ENCODE measurements at regions not wholly inside any gene's neighbourhood (a gene's known extent, or its start where the extent isn't known, plus 50 kb on each side); places are given as distances from the start of the nearest gene placed in this dataset.
"Not testable (repeated sequence)": the region's sequence is repeated elsewhere in the genome, so short reads cannot be mapped to it uniquely, and the experiment has no call there.

GRCh38 chr2:34529965-34530364 is 930.9 kb upstream of the FAM98A start:
- TF ChIP-seq CTCF (IDR thresholded peaks at IDR 0.05; ENCODE audit: unreplicated experiment in 3 of 3): no peak
- no peaks in the 10 kb centered on the region for H3K9me3 Mint-ChIP-seq

GRCh38 chr2:34523958-34524514 is 924.9 kb upstream of the FAM98A start:
- H3K4me3 Mint-ChIP-seq: no peak overlapping the region
- H3K27me3 Mint-ChIP-seq (ENCODE audit: low read depth): no peaks in the 10 kb centered on the region
- H3K27ac Mint-ChIP-seq: no peak overlapping the region
- H3K36me3 Mint-ChIP-seq (ENCODE audit: low read depth): no peaks in the 10 kb centered on the region
- TF ChIP-seq CTCF (IDR thresholded peaks at IDR 0.05; ENCODE audit: unreplicated experiment in 3 of 3): no peak
- no peaks in the 10 kb centered on the region for H3K4me1 Mint-ChIP-seq
- peaks cover 9% of the 10 kb centered on the region for H3K9me3 Mint-ChIP-seq

More at GRCh38 chr2:34529965-34530364, 930.9 kb upstream of the FAM98A start:
- Mint-ChIP-seq H3K4me1 (no peaks in the 10 kb centered on the region), H3K27me3 (ENCODE audit: low read depth) (no peaks in the 10 kb centered on the region), H3K27ac (no peak overlapping the region), H3K4me3 (no peak overlapping the region), H3K36me3 (ENCODE audit: low read depth) (no peaks in the 10 kb centered on the region)

DNA sequence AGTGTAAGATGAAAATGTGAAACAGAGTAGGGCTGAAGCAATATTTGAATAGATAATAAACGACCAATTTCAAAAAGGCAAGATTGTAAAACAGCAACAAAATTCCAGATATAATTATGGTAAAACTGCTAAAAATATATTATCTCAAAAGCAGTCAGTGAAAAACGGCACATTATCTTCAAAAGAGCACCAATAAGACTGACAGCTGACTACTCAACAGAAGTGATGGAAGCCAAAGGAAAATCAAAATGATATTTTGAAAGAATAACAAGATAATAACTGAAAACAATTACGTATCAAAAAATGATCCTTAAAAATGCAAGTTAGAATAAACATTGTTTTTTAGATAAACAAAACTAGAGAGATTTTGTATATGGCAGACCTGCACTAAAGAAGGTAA is 920.6 kb upstream of the FAM98A start:
- Mint-ChIP-seq H3K27ac (no peak overlapping the region), H3K27me3 (ENCODE audit: low read depth) (no peaks in the 10 kb centered on the region), H3K4me1 (no peaks in the 10 kb centered on the region)

DNA sequence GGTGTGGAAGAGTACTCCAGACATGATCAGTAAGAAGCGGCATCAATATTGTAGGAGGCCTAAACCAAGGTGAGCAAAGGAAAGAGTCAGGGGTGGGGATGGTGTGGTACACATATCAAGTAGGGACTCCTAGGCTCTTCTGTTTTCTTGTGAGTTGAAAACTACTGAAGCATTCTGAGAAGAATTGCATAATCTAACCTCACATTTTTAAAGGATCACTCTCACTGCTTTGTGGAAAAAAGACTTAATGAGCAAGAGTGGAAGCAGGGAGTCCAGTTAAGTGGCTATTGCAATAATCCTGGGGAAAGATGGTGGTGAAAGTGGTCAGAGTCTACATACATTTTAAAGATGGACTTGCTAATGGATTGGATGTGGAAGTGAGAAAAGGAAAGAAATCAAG is 899.5 kb upstream of the FAM98A start:
- H3K27me3 Mint-ChIP-seq (ENCODE audit: low read depth): no peaks in the 10 kb centered on the region
- no peak overlapping the region for H3K4me3 Mint-ChIP-seq
- TF ChIP-seq CTCF (IDR thresholded peaks at IDR 0.05; ENCODE audit: unreplicated experiment in 3 of 3): no peak
- no peaks in the 10 kb centered on the region for H3K36me3 Mint-ChIP-seq (ENCODE audit: low read depth)
- no peaks in the 10 kb centered on the region for H3K4me1 Mint-ChIP-seq
- H3K9me3 Mint-ChIP-seq: no peaks in the 10 kb centered on the region
- no peak overlapping the region for H3K27ac Mint-ChIP-seq

More for the DNA sequence above, 920.6 kb upstream of the FAM98A start:
- H3K9me3 Mint-ChIP-seq: peaks cover 14% of the 10 kb centered on the region
- H3K4me3 Mint-ChIP-seq: no peak overlapping the region
- H3K36me3 Mint-ChIP-seq (ENCODE audit: low read depth): no peaks in the 10 kb centered on the region
- TF ChIP-seq CTCF (IDR thresholded peaks at IDR 0.05; ENCODE audit: unreplicated experiment in 3 of 3): no peak

DNA sequence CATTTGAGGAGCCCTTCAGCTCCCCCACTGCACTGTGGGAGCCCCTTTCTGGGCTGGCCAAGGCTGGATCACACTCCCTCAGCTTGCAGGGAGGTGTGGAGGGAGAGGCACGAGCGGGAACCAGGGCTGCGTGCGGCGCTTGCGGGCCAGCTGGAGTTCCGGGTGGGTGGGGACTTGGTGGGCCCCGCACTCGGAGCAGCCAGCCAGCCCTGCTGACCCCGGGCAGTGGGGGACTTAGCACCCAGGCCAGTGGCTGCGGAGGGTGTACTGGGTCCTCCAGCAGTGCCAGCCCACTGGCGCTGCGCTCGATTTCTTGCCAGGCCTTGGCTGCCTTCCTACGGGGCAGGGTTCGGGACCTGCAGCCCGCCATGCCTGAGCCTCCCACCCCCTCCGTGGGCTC is 895.1 kb upstream of the FAM98A start:
- H3K27me3 Mint-ChIP-seq (ENCODE audit: low read depth); H3K4me3 Mint-ChIP-seq; H3K9me3 Mint-ChIP-seq; H3K36me3 Mint-ChIP-seq (ENCODE audit: low read depth); H3K27ac Mint-ChIP-seq; H3K4me1 Mint-ChIP-seq: not testable (repeated sequence)

GRCh38 chr2:34492561-34493455 is 893.7 kb upstream of the FAM98A start:
- no peaks in the 10 kb centered on the region for H3K36me3 Mint-ChIP-seq (ENCODE audit: low read depth)
- TF ChIP-seq CTCF (IDR thresholded peaks at IDR 0.05; ENCODE audit: unreplicated experiment in 3 of 3): no peak
- H3K4me3 Mint-ChIP-seq: no peak overlapping the region
- no peak overlapping the region for H3K27ac Mint-ChIP-seq
- H3K9me3 Mint-ChIP-seq: no peaks in the 10 kb centered on the region
- H3K27me3 Mint-ChIP-seq (ENCODE audit: low read depth): no peaks in the 10 kb centered on the region
- no peaks in the 10 kb centered on the region for H3K4me1 Mint-ChIP-seq

All from nephron (organoid).